LNCAP (cell line): ENCODE measurements at regions not wholly inside any gene's neighbourhood (a gene's known extent, or its start where the extent isn't known, plus 50 kb on each side); places are given as distances from the start of the nearest gene placed in this dataset.

Experiments
- TF ChIP-seq, protein P1 (sequence below): fragments of 450-650 bp; IDR thresholded peaks from 2 replicates; pipeline ENCODE4 v1.5.1; 2017; ENCODE audit warnings: mild to moderate bottlenecking

- TF ChIP-seq, protein P1, sequence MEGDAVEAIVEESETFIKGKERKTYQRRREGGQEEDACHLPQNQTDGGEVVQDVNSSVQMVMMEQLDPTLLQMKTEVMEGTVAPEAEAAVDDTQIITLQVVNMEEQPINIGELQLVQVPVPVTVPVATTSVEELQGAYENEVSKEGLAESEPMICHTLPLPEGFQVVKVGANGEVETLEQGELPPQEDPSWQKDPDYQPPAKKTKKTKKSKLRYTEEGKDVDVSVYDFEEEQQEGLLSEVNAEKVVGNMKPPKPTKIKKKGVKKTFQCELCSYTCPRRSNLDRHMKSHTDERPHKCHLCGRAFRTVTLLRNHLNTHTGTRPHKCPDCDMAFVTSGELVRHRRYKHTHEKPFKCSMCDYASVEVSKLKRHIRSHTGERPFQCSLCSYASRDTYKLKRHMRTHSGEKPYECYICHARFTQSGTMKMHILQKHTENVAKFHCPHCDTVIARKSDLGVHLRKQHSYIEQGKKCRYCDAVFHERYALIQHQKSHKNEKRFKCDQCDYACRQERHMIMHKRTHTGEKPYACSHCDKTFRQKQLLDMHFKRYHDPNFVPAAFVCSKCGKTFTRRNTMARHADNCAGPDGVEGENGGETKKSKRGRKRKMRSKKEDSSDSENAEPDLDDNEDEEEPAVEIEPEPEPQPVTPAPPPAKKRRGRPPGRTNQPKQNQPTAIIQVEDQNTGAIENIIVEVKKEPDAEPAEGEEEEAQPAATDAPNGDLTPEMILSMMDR = no peak
Measured at GRCh38 chr1:186620566-186621350, 59.5 kb downstream of the PTGS2 start.

DNA sequence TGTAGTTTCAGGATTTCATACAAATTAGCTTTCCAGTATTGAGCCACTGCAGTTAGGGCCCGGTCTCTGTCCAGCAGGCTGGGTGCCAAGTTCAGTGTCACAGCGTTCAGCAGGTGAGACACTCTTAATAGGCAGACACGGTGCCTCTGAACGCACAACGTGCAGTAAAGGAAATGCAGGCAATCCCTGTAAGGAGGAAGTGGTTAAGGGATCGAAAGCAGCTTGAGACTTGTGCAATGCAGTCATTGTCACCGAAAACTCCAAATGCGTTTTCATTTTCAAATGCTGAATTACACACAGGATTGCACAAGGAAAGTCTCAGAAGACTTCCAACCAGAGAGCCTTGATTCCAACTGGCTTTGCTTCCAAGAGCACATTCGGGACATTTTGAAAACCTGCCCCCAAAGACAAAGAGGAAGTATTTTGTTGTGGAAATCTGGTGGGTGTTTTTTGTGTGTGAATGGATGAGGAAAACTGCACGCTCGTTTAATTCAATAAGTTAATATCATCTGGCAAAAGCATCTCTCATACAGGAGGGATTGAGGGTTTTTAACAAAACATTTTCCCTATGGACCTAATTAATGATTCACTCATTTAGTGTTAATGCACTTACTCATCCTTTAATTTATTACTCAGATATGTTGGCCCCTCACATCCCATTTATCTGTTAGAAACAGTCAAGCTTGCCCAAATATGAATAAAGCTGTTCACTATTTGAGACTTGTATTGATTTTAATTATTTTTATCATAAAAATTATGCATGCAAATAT, 61.6 kb downstream of the PTGS2 start:
- TF ChIP-seq, protein P1 = no peak

DNA sequence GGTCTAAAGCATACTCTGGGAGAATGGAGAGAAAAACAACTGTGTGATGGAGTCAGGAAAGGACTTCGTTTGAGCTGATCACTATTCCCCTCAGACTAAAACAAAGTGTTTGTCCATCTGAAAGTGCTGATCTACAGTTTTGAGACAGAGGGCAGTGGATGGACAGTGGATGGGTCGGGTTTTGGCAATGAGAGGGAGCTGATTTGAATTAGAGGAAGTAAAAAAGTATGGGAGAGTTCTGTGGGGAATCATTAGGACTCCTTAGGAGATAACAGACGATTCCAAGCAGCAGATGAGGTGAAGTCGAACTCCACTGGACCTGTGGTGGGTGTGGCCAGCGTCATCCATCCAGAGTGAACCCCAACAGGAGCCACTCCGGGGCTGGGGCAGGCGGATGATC, 62.3 kb downstream of the PTGS2 start:
- TF ChIP-seq, protein P1 = no peak

DNA sequence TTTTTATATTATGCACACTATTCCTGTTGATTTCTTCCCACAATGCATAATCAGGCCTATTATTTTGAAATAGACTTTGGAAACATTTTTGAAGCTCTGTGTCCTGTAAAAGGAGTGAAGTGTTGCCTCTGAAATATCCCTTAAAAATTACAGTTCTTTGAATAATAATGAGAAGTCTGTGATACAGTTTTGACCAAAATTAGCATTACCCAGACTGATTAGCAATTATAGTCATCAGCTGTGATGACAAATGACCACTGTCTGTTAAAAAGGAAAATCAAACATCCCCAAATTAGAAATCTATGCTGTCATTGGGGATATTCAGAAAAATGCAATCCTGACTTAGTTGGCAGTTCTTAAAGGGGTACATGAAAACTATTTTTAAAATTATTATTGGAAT, 63.7 kb downstream of the PTGS2 start:
- TF ChIP-seq, protein P1 = no peak

- TF ChIP-seq, protein P1 = no peak
Measured at GRCh38 chr1:186615332-186615731, 64.9 kb downstream of the PTGS2 start.

- TF ChIP-seq, protein P1 = no peak
Measured at GRCh38 chr1:186611156-186611555, 69.1 kb downstream of the PTGS2 start.

DNA sequence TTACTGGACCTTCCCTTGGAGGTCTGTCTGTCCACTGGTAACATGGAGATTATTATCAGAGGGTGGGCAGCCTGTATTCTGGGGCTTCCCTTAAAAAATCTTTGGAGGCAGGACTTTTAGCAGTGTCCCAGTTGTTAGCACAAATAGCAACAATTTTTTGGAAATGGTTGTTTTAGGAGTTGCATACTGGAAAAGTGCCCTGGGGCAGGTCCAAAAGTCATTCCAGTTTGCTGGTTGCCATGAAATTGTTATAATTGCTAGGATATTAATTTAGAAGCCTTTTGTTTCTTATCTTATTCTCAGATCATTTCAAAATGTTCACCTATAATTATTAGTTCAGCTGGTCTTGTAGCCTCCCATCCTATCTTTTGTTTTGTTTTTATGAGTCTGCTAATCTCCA, 71.0 kb downstream of the PTGS2 start:
- TF ChIP-seq, protein P1 = no peak
